NCI-H345 treated with DMSO at 0.1 percent for 48 hours (cell line): ENCODE measurements at regions not wholly inside any gene's neighbourhood (a gene's known extent, or its start where the extent isn't known, plus 50 kb on each side); places are given as distances from the start of the nearest gene placed in this dataset.
"Not testable (repeated sequence)": the region's sequence is repeated elsewhere in the genome, so short reads cannot be mapped to it uniquely, and the experiment has no call there.

Experiments
- DNase-seq: peaks from one replicate; lab custom pipeline; 2025; ENCODE audit not compliant: unreplicated experiment; lab: John Stamatoyannopoulos, UW

- no peak for DNase-seq
Observed at GRCh38 chr1:67611846-67612245, 73.2 kb upstream of the GADD45A start.

- no peak for DNase-seq
Observed at GRCh38 chr1:67612788-67613241, 72.2 kb upstream of the GADD45A start.

- DNase-seq = not testable (repeated sequence)
Observed at GRCh38 chr1:67613479-67613878, 71.5 kb upstream of the GADD45A start.

- DNase-seq = no peak
Observed at GRCh38 chr1:67614511-67614934, 70.5 kb upstream of the GADD45A start.

- DNase-seq = no peak
Observed at GRCh38 chr1:67615886-67616285, 69.1 kb upstream of the GADD45A start.

- DNase-seq = no peak
Observed at GRCh38 chr1:67616394-67616985, 68.5 kb upstream of the GADD45A start.

GRCh38 chr1:67618285-67619018, 66.5 kb upstream of the GADD45A start:
- no peak for DNase-seq

GRCh38 chr1:67619080-67619479, 65.9 kb upstream of the GADD45A start:
- DNase-seq = no peak

- no peak for DNase-seq
Observed at GRCh38 chr1:67623906-67624305, 61.1 kb upstream of the GADD45A start.

GRCh38 chr1:67624680-67625079, 60.3 kb upstream of the GADD45A start:
- DNase-seq = no peak

- DNase-seq = no peak
Observed at GRCh38 chr1:67626090-67626860, 58.7 kb upstream of the GADD45A start.

- DNase-seq = no peak
Observed at GRCh38 chr1:67626861-67627235, 58.2 kb upstream of the GADD45A start.

- DNase-seq = no peak
Observed at GRCh38 chr1:67627336-67627735, 57.7 kb upstream of the GADD45A start.

- DNase-seq = no peak
Observed at GRCh38 chr1:67627906-67628305, 57.1 kb upstream of the GADD45A start.

GRCh38 chr1:67629370-67630075, 55.5 kb upstream of the GADD45A start:
- DNase-seq = no peak

GRCh38 chr1:67630438-67631045, 54.5 kb upstream of the GADD45A start:
- DNase-seq = no peak

- no peak for DNase-seq
Observed at GRCh38 chr1:67632356-67632755, 52.6 kb upstream of the GADD45A start.

- DNase-seq = no peak
Observed at GRCh38 chr1:67632811-67633655, 52.0 kb upstream of the GADD45A start.

GRCh38 chr1:67634396-67634935, 50.5 kb upstream of the GADD45A start:
- no peak for DNase-seq
